CD14-positive monocyte (primary cell): ENCODE measurements at regions not wholly inside any gene's neighbourhood (a gene's known extent, or its start where the extent isn't known, plus 50 kb on each side); places are given as distances from the start of the nearest gene placed in this dataset.
"Not testable (repeated sequence)": the region's sequence is repeated elsewhere in the genome, so short reads cannot be mapped to it uniquely, and the experiment has no call there.

Experiments
- DNase-seq, 3 donors: peaks; one replicate each; pipeline ENCODE4 v3.0.0-alpha.2; 2011 to 2022
- H2AFZ ChIP-seq: 2 replicates; pipeline ENCODE4 v1.6.0; 2012; ENCODE audit warnings: mild to moderate bottlenecking, low read depth, low read length, inconsistent platforms; ENCODE audit not compliant: insufficient read depth, poor library complexity, severe bottlenecking
- H3K27ac ChIP-seq, 2 donors: 1 replicate in 1 of 2; 2 replicates in 1 of 2; pipeline ENCODE4 v1.5.1; 2012 to 2013; ENCODE audit warnings: low read length in 2 of 2, control low read depth in 1 of 2, inconsistent platforms in 1 of 2, low read depth in 1 of 2, mild to moderate bottlenecking in 1 of 2
- H3K27me3 ChIP-seq, 2 donors: one replicate each; pipeline versions ENCODE4 v1.6.0 to v1.6.1; 2011 to 2013; ENCODE audit warnings: low read length in 2 of 2; ENCODE audit not compliant: control insufficient read depth in 2 of 2, insufficient read depth in 2 of 2
- H3K36me3 ChIP-seq, 2 donors: replicated peaks in 1 of 2; 1 replicate in 1 of 2; 2 replicates in 1 of 2; pipeline versions ENCODE4 v1.5.1 to v1.6.1; 2012 to 2013; ENCODE audit warnings: low read length in 2 of 2, control low read depth in 1 of 2, inconsistent platforms in 1 of 2, mild to moderate bottlenecking in 1 of 2; ENCODE audit not compliant: insufficient read depth in 2 of 2, control insufficient read depth in 1 of 2
- H3K4me1 ChIP-seq, 2 donors: 1 replicate in 1 of 2; 2 replicates in 1 of 2; pipeline versions ENCODE4 v1.5.1 to v1.6.1; 2012 to 2013; ENCODE audit warnings: low read length in 2 of 2, control low read depth in 1 of 2, inconsistent platforms in 1 of 2, mild to moderate bottlenecking in 1 of 2, moderate library complexity in 1 of 2; ENCODE audit not compliant: insufficient read depth in 2 of 2, control insufficient read depth in 1 of 2
- H3K4me2 ChIP-seq: replicated peaks from 2 replicates; pipeline ENCODE3; 2012; ENCODE audit warnings: low read length, moderate library complexity, mild to moderate bottlenecking; ENCODE audit not compliant: poor library complexity, severe bottlenecking; ENCODE audit errors: extremely low read depth
- H3K4me3 ChIP-seq, 3 experiments: fragments of 200-600 bp in 1 of 3; sonication (generic) in 1 of 3; replicated peaks in 1 of 3; 1 replicate in 2 of 3; 2 replicates in 1 of 3; pipeline ENCODE4 v1.5.1; 2011 to 2013; ENCODE audit warnings: low read length in 3 of 3, mild to moderate bottlenecking in 3 of 3, control low read depth in 2 of 3, low read depth in 2 of 3, inconsistent platforms in 1 of 3, moderate library complexity in 1 of 3
- H3K79me2 ChIP-seq: 2 replicates; pipeline ENCODE4 v1.6.0; 2012; ENCODE audit warnings: mild to moderate bottlenecking, control low read depth, inconsistent platforms, low read length, moderate library complexity; ENCODE audit not compliant: insufficient read depth
- H3K9ac ChIP-seq: 2 replicates; pipeline ENCODE4 v1.6.0; 2017; ENCODE audit warnings: low read length, mild to moderate bottlenecking; ENCODE audit not compliant: insufficient read depth, poor library complexity, severe bottlenecking
- H3K9me3 ChIP-seq, 2 donors: replicated peaks in 1 of 2; 1 replicate in 1 of 2; 2 replicates in 1 of 2; pipeline versions ENCODE4 v1.5.1 to v1.6.1; 2012 to 2013; ENCODE audit warnings: low read length in 2 of 2, control low read depth in 1 of 2; ENCODE audit not compliant: control insufficient read depth in 1 of 2, insufficient read depth in 1 of 2
- H4K20me1 ChIP-seq: 2 replicates; pipeline ENCODE4 v1.6.0; 2012; ENCODE audit warnings: mild to moderate bottlenecking, low read length, control low read depth, moderate library complexity; ENCODE audit not compliant: insufficient read depth
- H3K27ac Mint-ChIP-seq, 7 donors: one replicate each; pipeline ENCODE4 v1.8.0; 2020; ENCODE audit warnings: mild to moderate bottlenecking in 7 of 7, mixed read lengths in 7 of 7, moderate library complexity in 6 of 7, inconsistent platforms in 2 of 7
- H3K27me3 Mint-ChIP-seq, 3 donors: one replicate each; pipeline ENCODE4 v1.8.0; 2021 to 2022; ENCODE audit warnings: low read depth in 3 of 3, mild to moderate bottlenecking in 3 of 3, mixed read lengths in 3 of 3, moderate library complexity in 3 of 3, inconsistent platforms in 1 of 3
- H3K36me3 Mint-ChIP-seq, 2 donors: one replicate each; pipeline ENCODE4 v1.8.0; 2020; ENCODE audit warnings: mixed read lengths in 2 of 2, inconsistent platforms in 1 of 2, mild to moderate bottlenecking in 1 of 2
- H3K4me1 Mint-ChIP-seq: one replicate; pipeline ENCODE4 v1.8.0; 2020; ENCODE audit warnings: mild to moderate bottlenecking, mixed read lengths
- H3K4me3 Mint-ChIP-seq, 2 donors: one replicate each; pipeline ENCODE4 v1.8.0; 2020; ENCODE audit warnings: mild to moderate bottlenecking in 2 of 2, mixed read lengths in 2 of 2, moderate library complexity in 1 of 2
- H3K9me3 Mint-ChIP-seq, 7 donors: one replicate each; pipeline ENCODE4 v1.8.0; 2020 to 2022; ENCODE audit warnings: mixed read lengths in 7 of 7, mild to moderate bottlenecking in 6 of 7, moderate library complexity in 6 of 7, inconsistent platforms in 2 of 7
- CTCF ChIP-seq: fragments of 200-600 bp; IDR thresholded peaks from one replicate; pipeline ENCODE4 v1.8.0; 2022; ENCODE audit warnings: antibody characterized with exemption, mild to moderate bottlenecking
- WGBS: methylation state at CpG from one replicate; pipeline ENCODE4 v1.1.5; 2013; ENCODE audit warnings: missing lambda C conversion rate; ENCODE audit not compliant: insufficient coverage; 5-methylcytosine and 5-hydroxymethylcytosine counted together
- intact Hi-C, 2 donors: fragments of 100-400 bp; cut with micrococcal nuclease; formaldehyde crosslinking; loops; one replicate each; pipeline versions ENCODE4 v1.15.0 to v1.15.1; 2023

GRCh38 chr2:21787941-21788340, 664.2 kb downstream of the TDRD15 start:
- intact Hi-C loops, result no loop called here
- H3K9me3 Mint-ChIP-seq, result peaks cover 0 to 4% (median 1%) of the 10 kb centered on the region in 7 donors

GRCh38 chr2:21790311-21790710, 666.5 kb downstream of the TDRD15 start:
- H3K36me3 ChIP-seq, H3K27me3 ChIP-seq, H3K79me2 ChIP-seq, H3K9me3 Mint-ChIP-seq, H3K4me1 Mint-ChIP-seq, DNase-seq, H4K20me1 ChIP-seq, H3K27ac Mint-ChIP-seq, H3K36me3 Mint-ChIP-seq, H3K4me3 ChIP-seq, H3K9me3 ChIP-seq, H3K4me1 ChIP-seq, H3K9ac ChIP-seq, H3K4me2 ChIP-seq, H2AFZ ChIP-seq, H3K4me3 Mint-ChIP-seq, intact Hi-C loops, H3K27ac ChIP-seq, H3K27me3 Mint-ChIP-seq: not testable (repeated sequence)
- WGBS, result 70% methylated on average over 3 of the region's 6 CpGs

More at GRCh38 chr2:21787941-21788340, 664.2 kb downstream of the TDRD15 start:
- H3K4me2 ChIP-seq, result no peak overlapping the region
- no peak for DNase-seq
- H3K4me3 ChIP-seq, result no peak overlapping the region
- H3K79me2 ChIP-seq, result no peaks in the 10 kb centered on the region
- no peaks in the 10 kb centered on the region for H3K4me1 ChIP-seq
- WGBS, result no CpG with 5 or more reads among the region's 1 CpG
- Mint-ChIP-seq H3K27me3 (no peaks in the 10 kb centered on the region), H3K27ac (no peak overlapping the region), H3K36me3 (no peaks in the 10 kb centered on the region), H3K4me1 (no peaks in the 10 kb centered on the region), H3K4me3 (no peak overlapping the region)
- H2AFZ ChIP-seq, result no peak overlapping the region
- no peaks in the 10 kb centered on the region for H3K27me3 ChIP-seq
- H4K20me1 ChIP-seq, result no peaks in the 10 kb centered on the region
- H3K9me3 ChIP-seq, result peaks cover 0 to 2% of the 10 kb centered on the region in 2 donors
- H3K9ac ChIP-seq, result no peak overlapping the region
- no peak for TF ChIP-seq CTCF
- H3K36me3 ChIP-seq, result no peaks in the 10 kb centered on the region
- no peak overlapping the region for H3K27ac ChIP-seq
